ENCODE measurements at regions not wholly inside any gene's neighbourhood (a gene's known extent, or its start where the extent isn't known, plus 50 kb on each side); places are given as distances from the start of the nearest gene placed in this dataset.
"Not testable (repeated sequence)": the region's sequence is repeated elsewhere in the genome, so short reads cannot be mapped to it uniquely, and the experiment has no call there.

- no peak for DNase-seq
Observed at GRCh38 chr13:80740071-80740470, 399.1 kb upstream of the SPRY2 start.

GRCh38 chr13:80737513-80737912, 396.6 kb upstream of the SPRY2 start:
- DNase-seq = no peak

- DNase-seq = no peak
Observed at GRCh38 chr13:80727321-80727975, 386.5 kb upstream of the SPRY2 start.

- no peak for DNase-seq
Observed at GRCh38 chr13:80726868-80727267, 385.9 kb upstream of the SPRY2 start.

- no peak for DNase-seq
Observed at GRCh38 chr13:80721689-80722088, 380.8 kb upstream of the SPRY2 start.

- no peak for DNase-seq
Observed at GRCh38 chr13:80718970-80719369, 378.0 kb upstream of the SPRY2 start.

- no peak for DNase-seq
Observed at GRCh38 chr13:80717776-80718175, 376.9 kb upstream of the SPRY2 start.

GRCh38 chr13:80716610-80717081, 375.7 kb upstream of the SPRY2 start:
- no peak for DNase-seq

GRCh38 chr13:80712026-80712425, 371.1 kb upstream of the SPRY2 start:
- DNase-seq = no peak

- DNase-seq = no peak
Observed at GRCh38 chr13:80708791-80709190, 367.9 kb upstream of the SPRY2 start.

- DNase-seq = no peak
Observed at GRCh38 chr13:80707000-80707983, 366.4 kb upstream of the SPRY2 start.

- no peak for DNase-seq
Observed at GRCh38 chr13:80706164-80706471, 365.2 kb upstream of the SPRY2 start.

- no peak for DNase-seq
Observed at GRCh38 chr13:80705371-80706163, 364.6 kb upstream of the SPRY2 start.

GRCh38 chr13:80704369-80704768, 363.4 kb upstream of the SPRY2 start:
- no peak for DNase-seq

GRCh38 chr13:80695841-80696240, 354.9 kb upstream of the SPRY2 start:
- no peak for DNase-seq

- DNase-seq = not testable (repeated sequence)
Observed at GRCh38 chr13:80691814-80692213, 350.9 kb upstream of the SPRY2 start.

GRCh38 chr13:80690208-80690607, 349.3 kb upstream of the SPRY2 start:
- DNase-seq = no peak

GRCh38 chr13:80688593-80688992, 347.7 kb upstream of the SPRY2 start:
- DNase-seq = no peak

- DNase-seq = no peak
Observed at GRCh38 chr13:80685942-80686341, 345.0 kb upstream of the SPRY2 start.

- no peak for DNase-seq
Observed at GRCh38 chr13:80684217-80684991, 343.5 kb upstream of the SPRY2 start.

- DNase-seq = no peak
Observed at GRCh38 chr13:80680786-80681366, 339.9 kb upstream of the SPRY2 start.

- DNase-seq = no peak
Observed at GRCh38 chr13:80679423-80679822, 338.5 kb upstream of the SPRY2 start.

Data from CD4-positive, alpha-beta T cell treated with Interleukin-15 for 1 hour (primary cell).